A549 (cell line): ENCODE measurements at regions not wholly inside any gene's neighbourhood (a gene's known extent, or its start where the extent isn't known, plus 50 kb on each side); places are given as distances from the start of the nearest gene placed in this dataset.

ENCODE experiments used
- BHLHE40 ChIP-seq: IDR thresholded peaks from 2 replicates; pipeline ENCODE4 v1.6.1; 2012; ENCODE audit warnings: low read depth, low read length, inconsistent platforms
- CHD2 ChIP-seq: fragments of 150-350 bp; IDR thresholded peaks from 2 replicates; pipeline ENCODE4 v1.6.1; 2014; ENCODE audit warnings: low read length; ENCODE audit not compliant: partially characterized antibody
- EP300 ChIP-seq, 2 experiments: fragments of >200 bp; sonication (Bioruptor Twin); formaldehyde crosslinking; IDR thresholded peaks; 2 replicates in 1 of 2; 3 replicates in 1 of 2; pipeline ENCODE4 v1.6.1; 2016 to 2017
- FOSL2 ChIP-seq, 2 experiments: fragments of 450-650 bp in 1 of 2; fragments of >200 bp in 1 of 2; sonication (Bioruptor Twin) in 1 of 2; formaldehyde crosslinking; IDR thresholded peaks; 2 replicates each; pipeline versions ENCODE4 v1.5.0 to v1.6.1; 2016 to 2020; ENCODE audit warnings: mild to moderate bottlenecking in 1 of 2, moderate library complexity in 1 of 2
- HDAC2 ChIP-seq: fragments of 200-600 bp; sonication (generic); IDR thresholded peaks from 2 replicates; pipeline ENCODE4 v1.6.1; 2016
- NFE2L2 ChIP-seq: fragments of 150-350 bp; conservative IDR thresholded peaks from 2 replicates; pipeline ENCODE4 v1.6.1; 2014; ENCODE audit warnings: low read length
- POLR2A ChIP-seq: IDR thresholded peaks from 2 replicates; pipeline ENCODE4 v1.6.1; 2012; ENCODE audit warnings: mild to moderate bottlenecking, low read length
- RCOR1 ChIP-seq: fragments of 150-350 bp; IDR thresholded peaks from 2 replicates; pipeline ENCODE4 v1.6.1; 2014; ENCODE audit warnings: antibody characterized with exemption, low read length, low read depth
- RNF2 ChIP-seq: fragments of 200-600 bp; sonication (generic); IDR thresholded peaks from 2 replicates; pipeline ENCODE4 v1.6.1; 2016; ENCODE audit warnings: low read depth, mild to moderate bottlenecking, antibody characterized with exemption, moderate library complexity, borderline replicate concordance
- SMC3 ChIP-seq: fragments of >200 bp; sonication (Bioruptor Twin); formaldehyde crosslinking; IDR thresholded peaks from 3 replicates; pipeline ENCODE4 v1.6.1; 2018; ENCODE audit warnings: inconsistent platforms
- TF ChIP-seq, protein P1 (sequence below): fragments of >200 bp; sonication (Bioruptor Twin); formaldehyde crosslinking; IDR thresholded peaks from 3 replicates; pipeline ENCODE4 v1.5.1; 2016
- TF ChIP-seq, protein P2 (sequence below): fragments of >200 bp; sonication (Bioruptor Twin); formaldehyde crosslinking; IDR thresholded peaks from 3 replicates; pipeline ENCODE4 v1.6.1; 2016

DNA sequence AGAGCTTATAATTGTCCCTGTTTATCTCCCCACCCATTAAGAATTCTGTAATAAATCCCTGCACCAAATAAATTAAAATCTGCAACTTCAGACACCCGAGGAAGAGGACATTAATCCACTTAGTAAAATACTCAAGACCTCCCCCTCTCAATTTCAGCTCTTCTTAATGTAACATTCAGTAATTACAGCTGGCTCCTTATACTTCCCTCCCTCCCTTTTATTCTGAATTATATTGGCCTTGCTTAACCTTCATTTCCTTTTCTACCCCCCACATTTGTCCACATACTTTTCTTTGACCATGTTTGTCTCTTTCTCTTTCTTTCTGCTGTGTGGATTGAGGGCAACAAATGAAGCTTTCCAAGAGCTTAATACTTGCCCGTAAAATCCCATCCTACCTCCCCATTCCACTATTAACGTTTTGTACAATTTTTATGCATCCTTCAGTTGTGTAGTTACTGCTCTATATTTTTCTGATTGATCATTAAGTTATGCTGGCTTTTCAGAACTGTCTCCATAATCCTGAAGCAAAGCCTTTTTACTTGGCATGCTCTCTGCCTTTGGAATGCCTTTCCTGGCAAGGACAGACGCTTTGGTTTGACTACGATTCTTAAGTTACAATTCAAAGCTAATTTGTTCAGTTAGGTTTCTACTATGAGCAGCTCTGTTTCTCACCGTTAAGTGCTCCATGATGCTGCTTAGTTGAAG, 580.1 kb downstream of the ZEB2 start:
- no peak for TF ChIP-seq EP300 (IDR thresholded peaks at IDR 0.05)
- TF ChIP-seq RCOR1: no peak
- TF ChIP-seq, protein P1, sequence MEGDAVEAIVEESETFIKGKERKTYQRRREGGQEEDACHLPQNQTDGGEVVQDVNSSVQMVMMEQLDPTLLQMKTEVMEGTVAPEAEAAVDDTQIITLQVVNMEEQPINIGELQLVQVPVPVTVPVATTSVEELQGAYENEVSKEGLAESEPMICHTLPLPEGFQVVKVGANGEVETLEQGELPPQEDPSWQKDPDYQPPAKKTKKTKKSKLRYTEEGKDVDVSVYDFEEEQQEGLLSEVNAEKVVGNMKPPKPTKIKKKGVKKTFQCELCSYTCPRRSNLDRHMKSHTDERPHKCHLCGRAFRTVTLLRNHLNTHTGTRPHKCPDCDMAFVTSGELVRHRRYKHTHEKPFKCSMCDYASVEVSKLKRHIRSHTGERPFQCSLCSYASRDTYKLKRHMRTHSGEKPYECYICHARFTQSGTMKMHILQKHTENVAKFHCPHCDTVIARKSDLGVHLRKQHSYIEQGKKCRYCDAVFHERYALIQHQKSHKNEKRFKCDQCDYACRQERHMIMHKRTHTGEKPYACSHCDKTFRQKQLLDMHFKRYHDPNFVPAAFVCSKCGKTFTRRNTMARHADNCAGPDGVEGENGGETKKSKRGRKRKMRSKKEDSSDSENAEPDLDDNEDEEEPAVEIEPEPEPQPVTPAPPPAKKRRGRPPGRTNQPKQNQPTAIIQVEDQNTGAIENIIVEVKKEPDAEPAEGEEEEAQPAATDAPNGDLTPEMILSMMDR: no peak
- no peak for TF ChIP-seq CHD2
- no peak for TF ChIP-seq HDAC2
- no peak for TF ChIP-seq POLR2A
- TF ChIP-seq NFE2L2: no peak
- no peak for TF ChIP-seq BHLHE40
- TF ChIP-seq SMC3: no peak
- TF ChIP-seq, protein P2, sequence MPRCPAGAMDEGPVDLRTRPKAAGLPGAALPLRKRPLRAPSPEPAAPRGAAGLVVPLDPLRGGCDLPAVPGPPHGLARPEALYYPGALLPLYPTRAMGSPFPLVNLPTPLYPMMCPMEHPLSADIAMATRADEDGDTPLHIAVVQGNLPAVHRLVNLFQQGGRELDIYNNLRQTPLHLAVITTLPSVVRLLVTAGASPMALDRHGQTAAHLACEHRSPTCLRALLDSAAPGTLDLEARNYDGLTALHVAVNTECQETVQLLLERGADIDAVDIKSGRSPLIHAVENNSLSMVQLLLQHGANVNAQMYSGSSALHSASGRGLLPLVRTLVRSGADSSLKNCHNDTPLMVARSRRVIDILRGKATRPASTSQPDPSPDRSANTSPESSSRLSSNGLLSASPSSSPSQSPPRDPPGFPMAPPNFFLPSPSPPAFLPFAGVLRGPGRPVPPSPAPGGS: no peak
- TF ChIP-seq FOSL2 (IDR thresholded peaks at IDR 0.05): no peak
- TF ChIP-seq FOSL2 (CRISPR knock-in tag; IDR thresholded peaks at IDR 0.05): no peak
- no peak for TF ChIP-seq RNF2
